ENCODE measurements at regions not wholly inside any gene's neighbourhood (a gene's known extent, or its start where the extent isn't known, plus 50 kb on each side); places are given as distances from the start of the nearest gene placed in this dataset.

- TF ChIP-seq CTCF (IDR thresholded peaks at IDR 0.05) (no peak), POLR2A (IDR thresholded peaks at IDR 0.05) (no peak)
These were observed 71.7 kb upstream of the GUCA2B start for GRCh38 chr1:42081475-42081874.
